Osteocyte (in vitro differentiated cells): ENCODE measurements at regions not wholly inside any gene's neighbourhood (a gene's known extent, or its start where the extent isn't known, plus 50 kb on each side); places are given as distances from the start of the nearest gene placed in this dataset.
"Not testable (repeated sequence)": the region's sequence is repeated elsewhere in the genome, so short reads cannot be mapped to it uniquely, and the experiment has no call there.

Experiments used
- DNase-seq: peaks from one replicate; pipeline ENCODE4 v3.0.0; 2021; ENCODE audit warnings: mixed read lengths; ENCODE audit not compliant: unreplicated experiment; ENCODE audit errors: extremely low spot score
- H3K27ac Mint-ChIP-seq: one replicate; pipeline ENCODE4 v1.8.0; 2021; ENCODE audit warnings: mild to moderate bottlenecking, mixed read lengths; ENCODE audit not compliant: unreplicated experiment
- H3K27me3 Mint-ChIP-seq: one replicate; pipeline ENCODE4 v1.8.0; 2021; ENCODE audit warnings: mixed read lengths; ENCODE audit not compliant: unreplicated experiment
- H3K36me3 Mint-ChIP-seq: one replicate; pipeline ENCODE4 v1.8.0; 2021; ENCODE audit warnings: mixed read lengths; ENCODE audit not compliant: unreplicated experiment
- H3K4me1 Mint-ChIP-seq: one replicate; pipeline ENCODE4 v1.8.0; 2021; ENCODE audit warnings: mixed read lengths; ENCODE audit not compliant: unreplicated experiment
- H3K4me3 Mint-ChIP-seq: one replicate; pipeline ENCODE4 v1.8.0; 2021; ENCODE audit warnings: mild to moderate bottlenecking, moderate library complexity, mixed read lengths; ENCODE audit not compliant: unreplicated experiment
- H3K9me3 Mint-ChIP-seq: one replicate; pipeline ENCODE4 v1.8.0; 2021; ENCODE audit warnings: mixed read lengths; ENCODE audit not compliant: unreplicated experiment
- CTCF ChIP-seq: fragments of 200-600 bp; sonication (generic); IDR thresholded peaks from 2 replicates; pipeline ENCODE4 v1.5.0; 2021; ENCODE audit warnings: antibody characterized with exemption, mild to moderate bottlenecking, moderate library complexity

- H3K27me3 Mint-ChIP-seq: no peaks in the 10 kb centered on the region
- no peaks in the 10 kb centered on the region for H3K9me3 Mint-ChIP-seq
- no peak overlapping the region for H3K4me3 Mint-ChIP-seq
- H3K4me1 Mint-ChIP-seq: peaks cover 2% of the 10 kb centered on the region
- H3K27ac Mint-ChIP-seq: no peak overlapping the region
- TF ChIP-seq CTCF: no peak
- DNase-seq: no peak
- no peaks in the 10 kb centered on the region for H3K36me3 Mint-ChIP-seq
These were observed 1360.9 kb downstream of the SI start for GRCh38 chr3:163717377-163717776.

GRCh38 chr3:163708428-163708827 lies 1369.9 kb downstream of the SI start:
- H3K27me3 Mint-ChIP-seq: peaks cover 5% of the 10 kb centered on the region
- H3K27ac Mint-ChIP-seq: no peak overlapping the region
- no peak overlapping the region for H3K4me3 Mint-ChIP-seq
- no peaks in the 10 kb centered on the region for H3K9me3 Mint-ChIP-seq
- no peaks in the 10 kb centered on the region for H3K4me1 Mint-ChIP-seq
- H3K36me3 Mint-ChIP-seq: no peaks in the 10 kb centered on the region
- no peak for TF ChIP-seq CTCF
- DNase-seq: no peak

GRCh38 chr3:163707659-163708058 lies 1370.6 kb downstream of the SI start:
- Mint-ChIP-seq H3K36me3 (no peaks in the 10 kb centered on the region), H3K4me1 (no peaks in the 10 kb centered on the region), H3K27ac (no peak overlapping the region), H3K4me3 (no peak overlapping the region), H3K27me3 (peaks cover 5% of the 10 kb centered on the region), H3K9me3 (no peaks in the 10 kb centered on the region)
- no peak for TF ChIP-seq CTCF
- DNase-seq: no peak

GRCh38 chr3:163698221-163698620 lies 1380.1 kb downstream of the SI start:
- not testable (repeated sequence) for H3K9me3 Mint-ChIP-seq, H3K27ac Mint-ChIP-seq, H3K27me3 Mint-ChIP-seq, DNase-seq, H3K4me3 Mint-ChIP-seq, H3K36me3 Mint-ChIP-seq, H3K4me1 Mint-ChIP-seq

GRCh38 chr3:163692494-163692893 lies 1385.8 kb downstream of the SI start:
- no peaks in the 10 kb centered on the region for H3K36me3 Mint-ChIP-seq
- peaks cover 16% of the 10 kb centered on the region for H3K9me3 Mint-ChIP-seq
- H3K27ac Mint-ChIP-seq: no peak overlapping the region
- no peak overlapping the region for H3K4me3 Mint-ChIP-seq
- no peaks in the 10 kb centered on the region for H3K4me1 Mint-ChIP-seq
- TF ChIP-seq CTCF: no peak
- DNase-seq: no peak
- H3K27me3 Mint-ChIP-seq: peaks cover 3% of the 10 kb centered on the region

- Mint-ChIP-seq H3K27ac (no peak overlapping the region), H3K4me1 (no peaks in the 10 kb centered on the region), H3K9me3 (peaks cover 4% of the 10 kb centered on the region), H3K4me3 (no peak overlapping the region), H3K36me3 (no peaks in the 10 kb centered on the region), H3K27me3 (peaks cover 3% of the 10 kb centered on the region)
- DNase-seq: no peak
- no peak for TF ChIP-seq CTCF
These were observed 1393.6 kb downstream of the SI start for GRCh38 chr3:163684651-163685050.
